GM12892 (cell line): ENCODE measurements at regions not wholly inside any gene's neighbourhood (a gene's known extent, or its start where the extent isn't known, plus 50 kb on each side); places are given as distances from the start of the nearest gene placed in this dataset.

Source experiments
- POLR2A ChIP-seq: IDR thresholded peaks from 2 replicates; pipeline ENCODE4 v1.6.1; 2011; ENCODE audit warnings: low read depth, low read length, control low read depth
- POLR2AphosphoS5 ChIP-seq: IDR thresholded peaks from 2 replicates; pipeline ENCODE4 v1.6.1; 2011; ENCODE audit warnings: low read depth, low read length, control low read depth
- TAF1 ChIP-seq: IDR thresholded peaks from 2 replicates; pipeline ENCODE4 v1.6.1; 2011; ENCODE audit warnings: low read depth, mild to moderate bottlenecking, control low read depth, low read length, borderline replicate concordance

DNA sequence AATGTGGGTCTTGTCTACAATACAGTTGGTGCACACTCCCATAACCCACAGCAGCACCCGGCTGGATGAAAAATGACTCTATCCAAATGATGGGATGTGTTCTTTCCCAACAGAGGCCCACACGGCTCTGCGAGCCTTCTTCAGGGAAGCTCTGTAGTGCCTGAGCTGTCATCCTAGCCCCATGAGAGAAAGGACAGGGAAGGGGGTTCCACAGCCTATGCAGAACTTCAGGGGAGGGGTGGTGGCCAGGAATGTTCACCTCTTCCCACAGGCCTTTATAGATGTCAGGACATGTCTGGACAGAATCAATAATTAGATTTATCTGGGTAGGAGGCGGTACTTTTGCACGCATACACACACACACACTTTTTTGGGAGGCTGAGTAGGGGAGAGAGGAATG is 109.0 kb downstream of the JCAD start:
- TF ChIP-seq TAF1 = no peak
- TF ChIP-seq POLR2A = no peak
- no peak for TF ChIP-seq POLR2AphosphoS5
